ENCODE measurements at regions not wholly inside any gene's neighbourhood (a gene's known extent, or its start where the extent isn't known, plus 50 kb on each side); places are given as distances from the start of the nearest gene placed in this dataset.

DNA sequence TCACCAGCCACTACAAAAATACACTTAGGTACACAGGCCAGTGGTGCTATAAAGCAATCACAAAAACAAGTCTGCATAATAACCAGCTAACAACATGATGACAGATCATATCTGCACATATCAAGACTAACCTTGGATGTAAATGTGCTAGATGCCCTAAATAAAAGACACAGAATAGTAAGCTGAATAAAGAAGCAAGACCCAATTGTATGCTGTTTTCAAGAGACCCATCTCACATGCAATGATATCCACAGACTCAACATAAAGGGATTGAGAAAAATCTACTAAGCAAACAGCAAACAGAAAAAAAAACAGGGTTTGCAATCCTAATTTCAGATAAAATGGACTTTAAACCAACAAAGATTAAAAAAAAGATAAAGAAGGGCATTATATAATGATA is 505.4 kb upstream of the FZD8 start:
- ChIA-PET POLR2A (ENCODE audit: partially characterized antibody) (no interaction called here), CTCF (ENCODE audit: partially characterized antibody) (no interaction called here)
- FAIRE-seq, result no peak

More for the DNA sequence above, 505.4 kb upstream of the FZD8 start:
- Histone ChIP-seq H3K23me2 (ENCODE audit: low read depth, low read length) (no peaks in the 10 kb centered on the region), H4K5ac (ENCODE audit: insufficient read length, low read depth, low read length) (no peak overlapping the region), H3K79me1 (ENCODE audit: low read depth, low read length) (no peaks in the 10 kb centered on the region), H2BK20ac (ENCODE audit: low read length) (no peak overlapping the region), H2AK5ac (ENCODE audit: low read depth, low read length) (no peak overlapping the region), H3K9ac (replicated peaks in 1 of 4; ENCODE audit: extremely low read depth in 1 of 4, low read depth in 3 of 4, low read length in 3 of 4) (no peak overlapping the region), H3K14ac (ENCODE audit: insufficient read length) (no peak overlapping the region), H2BK120ac (replicated peaks; ENCODE audit: low read depth, low read length) (no peak overlapping the region), H3K4me3 (ENCODE audit: extremely low read depth in 1 of 4, insufficient read depth in 2 of 4, low read depth in 3 of 4, low read length in 4 of 4) (no peak overlapping the region), H3K4me2 (ENCODE audit: insufficient read depth in 1 of 2, low read depth in 2 of 2, low read length in 2 of 2) (no peak overlapping the region), H2AFZ (ENCODE audit: low read length) (no peak overlapping the region), H3K27ac (ENCODE audit: low read depth, low read length) (no peak overlapping the region), H3K79me2 (ENCODE audit: control insufficient read depth in 1 of 2, insufficient read depth in 2 of 2, low read length in 2 of 2) (no peaks in the 10 kb centered on the region), H3K27me3 (replicated peaks in 1 of 4; ENCODE audit: control insufficient read depth in 3 of 4, extremely low read depth in 1 of 4, insufficient read depth in 3 of 4, low read length in 3 of 4) (no peaks in the 10 kb centered on the region), H2BK12ac (ENCODE audit: low read depth, low read length) (no peak overlapping the region), H4K91ac (replicated peaks; ENCODE audit: insufficient read length, low read length) (no peak overlapping the region), H3K23ac (ENCODE audit: insufficient read length) (no peak overlapping the region), H3K36me3 (ENCODE audit: control insufficient read depth in 2 of 4, insufficient read depth in 4 of 4, low read length in 3 of 4) (no peaks in the 10 kb centered on the region), H4K8ac (ENCODE audit: extremely low read depth, insufficient read depth, low read length) (no peak overlapping the region), H2BK5ac (ENCODE audit: low read depth, low read length) (no peak overlapping the region), H2BK15ac (ENCODE audit: low read length) (no peak overlapping the region), H3K56ac (replicated peaks; ENCODE audit: insufficient read length, low read depth, low read length) (no peak overlapping the region), H3K18ac (ENCODE audit: extremely low read depth, low read length) (no peak overlapping the region), H3K9me3 (ENCODE audit: insufficient read depth in 2 of 2, low read depth in 1 of 2, low read length in 1 of 2) (no peaks in the 10 kb centered on the region), H3K4me1 (replicated peaks in 1 of 4; ENCODE audit: control insufficient read depth in 3 of 4, insufficient read depth in 4 of 4, low read length in 3 of 4) (peaks cover 0 to 2% (median 0%) of the 10 kb centered on the region in 4 experiments; a peak in 1 of 7 replicates), H3K4ac (replicated peaks; ENCODE audit: insufficient read length, low read depth, low read length) (no peak overlapping the region), H4K20me1 (replicated peaks in 1 of 2; ENCODE audit: control insufficient read depth in 1 of 2, insufficient read depth in 2 of 2, low read length in 2 of 2) (no peaks in the 10 kb centered on the region)
- DNase-seq (ENCODE audit: low read depth in 1 of 2, low spot score in 2 of 2), result no peak
- TF ChIP-seq TCF12 (IDR thresholded peaks at IDR 0.05; ENCODE audit: low read depth, low read length) (no peak), SP4 (IDR thresholded peaks at IDR 0.05; ENCODE audit: low read length) (no peak), HDAC6 (IDR thresholded peaks at IDR 0.05; ENCODE audit: low read depth, low read length) (no peak), TAF1 (IDR thresholded peaks at IDR 0.05; ENCODE audit: low read depth, low read length) (no peak), KDM4A (IDR thresholded peaks at IDR 0.05; ENCODE audit: low read depth, low read length, severe bottlenecking) (no peak), BACH1 (IDR thresholded peaks at IDR 0.05; ENCODE audit: low read length) (no peak)
- TF ChIP-seq, protein P1, sequence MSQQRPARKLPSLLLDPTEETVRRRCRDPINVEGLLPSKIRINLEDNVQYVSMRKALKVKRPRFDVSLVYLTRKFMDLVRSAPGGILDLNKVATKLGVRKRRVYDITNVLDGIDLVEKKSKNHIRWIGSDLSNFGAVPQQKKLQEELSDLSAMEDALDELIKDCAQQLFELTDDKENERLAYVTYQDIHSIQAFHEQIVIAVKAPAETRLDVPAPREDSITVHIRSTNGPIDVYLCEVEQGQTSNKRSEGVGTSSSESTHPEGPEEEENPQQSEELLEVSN (IDR thresholded peaks at IDR 0.05), result no peak
